Natural killer cell (primary cell): ENCODE measurements at regions not wholly inside any gene's neighbourhood (a gene's known extent, or its start where the extent isn't known, plus 50 kb on each side); places are given as distances from the start of the nearest gene placed in this dataset.

Experiments used
- ATAC-seq, 3 donors: fragments of 150-1000 bp in 2 of 3; fragments of 200-7000 bp in 1 of 3; cut with Tn5 transposase; 1 replicate in 1 of 3; 2 replicates in 2 of 3; pipeline ENCODE4 v1.10.0; 2021; ENCODE audit warnings: mild to moderate bottlenecking in 2 of 3, moderate library complexity in 2 of 3
- DNase-seq, 2 donors: peaks; one replicate each; pipeline versions ENCODE4 v3.0.0 to v3.0.0-alpha.2; 2013 to 2021; ENCODE audit warnings: mixed read lengths in 1 of 2
- H3K27ac ChIP-seq: one replicate; pipeline ENCODE4 v1.5.1; 2013; ENCODE audit warnings: mild to moderate bottlenecking, low read length
- H3K27me3 ChIP-seq: one replicate; pipeline ENCODE4 v1.6.1; 2013; ENCODE audit warnings: low read length; ENCODE audit not compliant: control insufficient read depth, insufficient read depth
- H3K36me3 ChIP-seq: one replicate; pipeline ENCODE4 v1.6.1; 2013; ENCODE audit warnings: low read length; ENCODE audit not compliant: control insufficient read depth, insufficient read depth
- H3K4me1 ChIP-seq: one replicate; pipeline ENCODE4 v1.6.1; 2013; ENCODE audit warnings: low read length; ENCODE audit not compliant: control insufficient read depth, insufficient read depth
- H3K4me3 ChIP-seq: one replicate; pipeline ENCODE4 v1.5.1; 2013; ENCODE audit warnings: low read length
- H3K9me3 ChIP-seq: one replicate; pipeline ENCODE4 v1.6.1; 2013; ENCODE audit warnings: low read length; ENCODE audit not compliant: control insufficient read depth, insufficient read depth
- H3K27ac Mint-ChIP-seq, 2 donors: one replicate each; pipeline ENCODE4 v1.8.0; 2022; ENCODE audit warnings: mild to moderate bottlenecking in 2 of 2, mixed read lengths in 2 of 2, moderate library complexity in 1 of 2
- H3K27me3 Mint-ChIP-seq, 2 donors: one replicate each; pipeline ENCODE4 v1.8.0; 2022; ENCODE audit warnings: low read depth in 2 of 2, mixed read lengths in 2 of 2
- H3K36me3 Mint-ChIP-seq: one replicate; pipeline ENCODE4 v1.8.0; 2022; ENCODE audit warnings: mixed read lengths
- H3K4me1 Mint-ChIP-seq, 2 donors: one replicate each; pipeline ENCODE4 v1.8.0; 2022; ENCODE audit warnings: mixed read lengths in 2 of 2
- H3K4me3 Mint-ChIP-seq: one replicate; pipeline ENCODE4 v1.8.0; 2022; ENCODE audit warnings: mild to moderate bottlenecking, moderate library complexity, mixed read lengths
- H3K9me3 Mint-ChIP-seq, 2 donors: one replicate each; pipeline ENCODE4 v1.8.0; 2022; ENCODE audit warnings: mixed read lengths in 2 of 2
- WGBS: methylation state at CpG from one replicate; pipeline ENCODE4 v1.1.7; 2013; ENCODE audit warnings: missing lambda C conversion rate; ENCODE audit not compliant: insufficient coverage; 5-methylcytosine and 5-hydroxymethylcytosine counted together
- intact Hi-C: fragments of 100-400 bp; cut with micrococcal nuclease; formaldehyde crosslinking; loops from one replicate; pipeline ENCODE4 v1.14.2; 2022
- TF ChIP-seq, protein P1 (sequence below): fragments of 200-600 bp; IDR thresholded peaks from one replicate; pipeline ENCODE4 v1.8.0; 2022; ENCODE audit warnings: antibody characterized with exemption

DNA sequence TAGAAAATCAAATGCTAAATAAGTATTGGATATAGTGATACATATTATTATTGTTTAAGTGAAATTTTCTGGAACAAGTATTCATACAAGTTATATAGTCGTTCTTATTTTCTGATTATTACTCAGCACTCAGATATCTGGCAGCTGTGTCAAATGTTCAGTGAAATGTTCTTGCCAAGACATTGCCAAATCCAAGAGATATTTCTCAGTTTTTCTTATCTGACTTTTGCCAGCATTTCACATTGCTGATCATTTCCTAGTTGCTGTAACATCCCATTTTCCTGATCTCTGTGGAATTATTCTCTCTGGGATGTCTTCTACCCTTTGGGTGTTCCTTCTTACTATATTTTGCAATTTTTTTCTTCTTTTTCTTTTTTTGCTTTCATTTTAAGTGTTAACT, 262.3 kb downstream of the KIF2B start:
- no peaks in the 10 kb centered on the region for H3K27me3 Mint-ChIP-seq
- ATAC-seq (no peak), DNase-seq (no peak)
- H3K9me3 ChIP-seq = peaks cover 7% of the 10 kb centered on the region
- peaks cover 27 to 36% of the 10 kb centered on the region in 2 donors for H3K9me3 Mint-ChIP-seq
- H3K4me1 Mint-ChIP-seq = no peaks in the 10 kb centered on the region
- H3K27ac ChIP-seq = no peak overlapping the region
- no peaks in the 10 kb centered on the region for H3K27me3 ChIP-seq
- intact Hi-C loops = no loop called here
- peaks cover 16% of the 10 kb centered on the region for H3K36me3 Mint-ChIP-seq
- H3K4me1 ChIP-seq = no peaks in the 10 kb centered on the region
- no peak overlapping the region for H3K4me3 ChIP-seq
- WGBS = no CpG with 5 or more reads among the region's 1 CpG
- TF ChIP-seq, protein P1, sequence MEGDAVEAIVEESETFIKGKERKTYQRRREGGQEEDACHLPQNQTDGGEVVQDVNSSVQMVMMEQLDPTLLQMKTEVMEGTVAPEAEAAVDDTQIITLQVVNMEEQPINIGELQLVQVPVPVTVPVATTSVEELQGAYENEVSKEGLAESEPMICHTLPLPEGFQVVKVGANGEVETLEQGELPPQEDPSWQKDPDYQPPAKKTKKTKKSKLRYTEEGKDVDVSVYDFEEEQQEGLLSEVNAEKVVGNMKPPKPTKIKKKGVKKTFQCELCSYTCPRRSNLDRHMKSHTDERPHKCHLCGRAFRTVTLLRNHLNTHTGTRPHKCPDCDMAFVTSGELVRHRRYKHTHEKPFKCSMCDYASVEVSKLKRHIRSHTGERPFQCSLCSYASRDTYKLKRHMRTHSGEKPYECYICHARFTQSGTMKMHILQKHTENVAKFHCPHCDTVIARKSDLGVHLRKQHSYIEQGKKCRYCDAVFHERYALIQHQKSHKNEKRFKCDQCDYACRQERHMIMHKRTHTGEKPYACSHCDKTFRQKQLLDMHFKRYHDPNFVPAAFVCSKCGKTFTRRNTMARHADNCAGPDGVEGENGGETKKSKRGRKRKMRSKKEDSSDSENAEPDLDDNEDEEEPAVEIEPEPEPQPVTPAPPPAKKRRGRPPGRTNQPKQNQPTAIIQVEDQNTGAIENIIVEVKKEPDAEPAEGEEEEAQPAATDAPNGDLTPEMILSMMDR = no peak
- no peaks in the 10 kb centered on the region for H3K36me3 ChIP-seq
- no peak overlapping the region for H3K27ac Mint-ChIP-seq
- no peak overlapping the region for H3K4me3 Mint-ChIP-seq

DNA sequence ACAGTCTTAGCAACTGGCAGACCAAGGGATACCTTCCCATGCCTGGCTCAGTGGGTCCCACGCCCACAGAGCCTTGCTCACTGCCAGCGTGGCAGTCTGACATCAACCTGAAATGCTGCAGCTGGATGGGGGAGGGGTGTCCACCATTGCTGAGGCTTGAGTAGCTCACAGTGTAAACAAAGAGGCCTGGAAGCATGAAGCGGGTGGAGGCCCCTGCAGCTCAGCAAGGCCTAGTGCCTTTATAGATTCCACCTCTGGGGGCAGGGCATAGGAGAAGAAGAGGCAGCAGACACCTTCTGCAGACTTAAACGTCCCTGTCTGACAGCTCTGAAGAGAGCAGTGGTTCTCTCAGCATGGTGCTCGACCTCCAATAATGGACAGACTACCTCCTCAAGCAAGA, 263.2 kb downstream of the KIF2B start:
- Histone ChIP-seq H3K4me1 (no peaks in the 10 kb centered on the region), H3K4me3 (no peak overlapping the region), H3K27me3 (no peaks in the 10 kb centered on the region), H3K9me3 (peaks cover 7% of the 10 kb centered on the region), H3K27ac (no peak overlapping the region), H3K36me3 (no peaks in the 10 kb centered on the region)
- Mint-ChIP-seq H3K4me3 (no peak overlapping the region), H3K9me3 (peaks cover 27 to 36% of the 10 kb centered on the region in 2 donors), H3K4me1 (no peaks in the 10 kb centered on the region), H3K36me3 (peaks cover 16% of the 10 kb centered on the region), H3K27ac (no peak overlapping the region), H3K27me3 (no peaks in the 10 kb centered on the region)
- no peak for DNase-seq
- 43% methylated on average over 5 of the region's 5 CpGs for WGBS
- TF ChIP-seq, protein P1 = no peak
- ATAC-seq = no peak
- intact Hi-C loops = no loop called here

DNA sequence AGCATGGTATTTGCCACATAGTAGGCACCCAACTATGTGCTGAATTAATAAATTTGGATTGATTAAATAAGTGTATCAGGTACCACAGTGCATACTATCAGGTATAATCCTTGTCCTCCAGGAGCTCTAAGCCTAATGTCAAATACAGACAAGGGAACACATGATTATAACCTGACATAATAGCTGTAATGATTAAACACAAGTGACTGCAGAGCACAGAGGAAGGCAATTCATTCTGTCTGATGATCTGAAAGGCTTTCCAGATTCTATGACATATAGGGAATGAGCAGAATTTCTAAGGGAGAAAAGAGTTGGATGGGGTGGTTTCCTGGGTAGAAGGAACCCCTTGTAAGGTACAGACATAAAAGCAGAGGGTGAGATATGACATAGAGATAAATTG, 273.5 kb downstream of the KIF2B start:
- Mint-ChIP-seq H3K27ac (no peak overlapping the region), H3K9me3 (peaks cover 15% of the 10 kb centered on the region in 2 donors), H3K36me3 (no peaks in the 10 kb centered on the region), H3K4me1 (no peaks in the 10 kb centered on the region), H3K4me3 (no peak overlapping the region), H3K27me3 (no peaks in the 10 kb centered on the region)
- Histone ChIP-seq H3K27ac (no peak overlapping the region), H3K4me1 (no peaks in the 10 kb centered on the region), H3K36me3 (no peaks in the 10 kb centered on the region), H3K9me3 (peaks cover 7% of the 10 kb centered on the region), H3K4me3 (no peak overlapping the region), H3K27me3 (no peaks in the 10 kb centered on the region)
- ATAC-seq (no peak), DNase-seq (no peak)
- TF ChIP-seq, protein P1 = no peak
- intact Hi-C loops = no loop called here

DNA sequence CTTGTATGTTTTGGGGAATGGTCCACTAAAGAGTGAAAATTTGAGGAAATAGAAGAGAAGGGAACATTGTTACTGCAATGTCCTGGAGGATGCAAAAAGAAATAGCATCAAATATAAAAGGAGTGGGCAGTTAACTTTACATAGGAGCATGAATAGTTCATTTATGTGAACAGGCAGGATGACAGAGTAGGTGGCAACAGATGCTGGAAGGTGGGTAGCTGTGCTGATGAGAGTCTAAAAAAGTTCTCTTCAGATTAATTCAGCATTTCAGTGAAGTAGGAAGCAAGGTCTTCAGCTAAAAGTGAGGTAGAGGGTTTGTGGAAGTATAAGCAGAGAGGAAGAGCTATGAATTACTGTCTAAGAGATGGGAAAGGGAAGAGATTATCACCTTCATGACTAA, 276.5 kb downstream of the KIF2B start:
- H3K9me3 ChIP-seq = peaks cover 21% of the 10 kb centered on the region
- intact Hi-C loops = no loop called here
- TF ChIP-seq, protein P1 = no peak
- no peaks in the 10 kb centered on the region for H3K36me3 Mint-ChIP-seq
- H3K27ac ChIP-seq = no peak overlapping the region
- ATAC-seq (no peak), DNase-seq (no peak)
- peaks cover 5 to 9% of the 10 kb centered on the region in 2 donors for H3K9me3 Mint-ChIP-seq
- no peak overlapping the region for H3K4me3 ChIP-seq
- no peaks in the 10 kb centered on the region for H3K4me1 Mint-ChIP-seq
- H3K4me3 Mint-ChIP-seq = no peak overlapping the region
- H3K27me3 ChIP-seq = no peaks in the 10 kb centered on the region
- no peak overlapping the region for H3K27ac Mint-ChIP-seq
- no peaks in the 10 kb centered on the region for H3K36me3 ChIP-seq
- H3K27me3 Mint-ChIP-seq = no peaks in the 10 kb centered on the region
- H3K4me1 ChIP-seq = no peaks in the 10 kb centered on the region
